ENCODE measurements at regions not wholly inside any gene's neighbourhood (a gene's known extent, or its start where the extent isn't known, plus 50 kb on each side); places are given as distances from the start of the nearest gene placed in this dataset.

GRCh38 chr16:79982361-79982760, 381.8 kb upstream of the MAF start:
- TF ChIP-seq CTCF (IDR thresholded peaks at IDR 0.05; ENCODE audit: low read depth, low read length, poor library complexity, severe bottlenecking) = no peak
- no peak for TF ChIP-seq EZH2phosphoT487 (IDR thresholded peaks at IDR 0.05; ENCODE audit: borderline replicate concordance, low read length)

Measured in DOHH2 (cell line).